Mucosa of descending colon (tissue), 3 donors: ENCODE measurements at regions not wholly inside any gene's neighbourhood (a gene's known extent, or its start where the extent isn't known, plus 50 kb on each side); places are given as distances from the start of the nearest gene placed in this dataset.
"Not testable (repeated sequence)": the region's sequence is repeated elsewhere in the genome, so short reads cannot be mapped to it uniquely, and the experiment has no call there.

Experiments
- ATAC-seq: fragments of 200-7000 bp; cut with Tn5 transposase; one replicate; pipeline ENCODE4 v1.9.1; 2020; ENCODE audit warnings: mild to moderate bottlenecking, moderate library complexity
- DNase-seq, 3 donors: peaks; one replicate each; pipeline ENCODE4 v3.0.0-alpha.2; 2020
- H3K36me3 ChIP-seq: fragments of 200-600 bp; one replicate; pipeline ENCODE4 v1.8.0; 2021; ENCODE audit warnings: low read depth, mild to moderate bottlenecking
- H3K4me1 ChIP-seq: fragments of 200-600 bp; one replicate; pipeline ENCODE4 v1.8.0; 2021; ENCODE audit warnings: low read depth, mild to moderate bottlenecking
- H3K4me3 ChIP-seq: fragments of 200-600 bp; one replicate; pipeline ENCODE4 v1.8.0; 2021; ENCODE audit warnings: mild to moderate bottlenecking
- H3K9me3 ChIP-seq: fragments of 200-600 bp; one replicate; pipeline ENCODE4 v1.8.0; 2021; ENCODE audit warnings: mild to moderate bottlenecking
- intact Hi-C, 2 donors: fragments of 100-400 bp; cut with DNase I in 1 of 2; cut with micrococcal nuclease in 1 of 2; formaldehyde crosslinking; loops; one replicate each; pipeline versions ENCODE4 v1.11.0 to v1.11.1; 2022; cut with DNase I, micrococcal nuclease
- TF ChIP-seq, protein P1 (sequence below): fragments of 200-600 bp; IDR thresholded peaks from one replicate; pipeline ENCODE4 v1.8.0; 2022; ENCODE audit warnings: antibody characterized with exemption, mild to moderate bottlenecking
- donor health status: DM: no; HTN: no; CAD: no; lungs with moderate emphysema.
- donor health status: DM: no; HTN: no; CAD: no.
- donor health status: DM: no; HTN: yes; CAD: no.

DNA sequence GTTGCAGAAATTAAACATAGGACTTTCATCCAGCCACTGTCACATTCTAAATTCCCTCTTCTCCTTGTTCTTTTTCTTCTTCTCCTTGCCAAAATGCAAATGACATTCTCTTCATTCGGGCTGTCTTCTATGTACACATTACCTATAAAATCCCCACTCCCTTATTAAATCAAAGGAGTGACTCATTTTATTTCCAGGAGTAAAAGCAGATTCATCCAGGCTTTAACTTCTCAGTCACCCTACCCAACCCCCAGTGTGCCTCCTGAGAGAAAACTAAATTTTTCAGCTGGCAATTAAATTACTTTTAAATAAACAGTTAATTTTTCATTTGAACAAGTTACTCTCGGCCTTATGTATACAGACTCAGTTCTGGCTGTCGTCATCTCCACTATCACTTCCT lies 223.9 kb upstream of the SHH start:
- TF ChIP-seq, protein P1, sequence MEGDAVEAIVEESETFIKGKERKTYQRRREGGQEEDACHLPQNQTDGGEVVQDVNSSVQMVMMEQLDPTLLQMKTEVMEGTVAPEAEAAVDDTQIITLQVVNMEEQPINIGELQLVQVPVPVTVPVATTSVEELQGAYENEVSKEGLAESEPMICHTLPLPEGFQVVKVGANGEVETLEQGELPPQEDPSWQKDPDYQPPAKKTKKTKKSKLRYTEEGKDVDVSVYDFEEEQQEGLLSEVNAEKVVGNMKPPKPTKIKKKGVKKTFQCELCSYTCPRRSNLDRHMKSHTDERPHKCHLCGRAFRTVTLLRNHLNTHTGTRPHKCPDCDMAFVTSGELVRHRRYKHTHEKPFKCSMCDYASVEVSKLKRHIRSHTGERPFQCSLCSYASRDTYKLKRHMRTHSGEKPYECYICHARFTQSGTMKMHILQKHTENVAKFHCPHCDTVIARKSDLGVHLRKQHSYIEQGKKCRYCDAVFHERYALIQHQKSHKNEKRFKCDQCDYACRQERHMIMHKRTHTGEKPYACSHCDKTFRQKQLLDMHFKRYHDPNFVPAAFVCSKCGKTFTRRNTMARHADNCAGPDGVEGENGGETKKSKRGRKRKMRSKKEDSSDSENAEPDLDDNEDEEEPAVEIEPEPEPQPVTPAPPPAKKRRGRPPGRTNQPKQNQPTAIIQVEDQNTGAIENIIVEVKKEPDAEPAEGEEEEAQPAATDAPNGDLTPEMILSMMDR: no peak
- ATAC-seq: no peak
- no peaks in the 10 kb centered on the region for H3K36me3 ChIP-seq

DNA sequence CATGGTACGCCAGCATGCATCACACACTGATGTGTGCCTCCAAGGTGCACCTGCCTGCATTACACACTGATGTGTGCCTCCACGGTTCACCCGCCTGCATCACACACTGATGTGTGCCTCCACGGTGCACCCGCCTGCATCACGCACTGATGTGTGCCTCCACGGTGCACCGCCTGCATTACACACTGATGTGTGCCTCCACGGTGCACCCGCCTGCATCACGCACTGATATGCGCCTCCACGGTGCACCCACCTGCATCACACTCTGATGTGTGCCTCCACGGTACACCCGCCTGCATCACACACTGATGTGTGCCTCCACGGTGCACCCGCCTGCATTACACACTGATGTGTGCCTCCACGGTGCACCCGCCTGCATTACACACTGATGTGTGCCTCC lies 223.1 kb upstream of the SHH start:
- ATAC-seq, DNase-seq: not testable (repeated sequence)

More for the DNA sequence above, 223.9 kb upstream of the SHH start:
- Histone ChIP-seq H3K9me3 (no peaks in the 10 kb centered on the region), H3K4me3 (no peak overlapping the region), H3K4me1 (no peaks in the 10 kb centered on the region)
- intact Hi-C loops: no loop called here
- no peak for DNase-seq

DNA sequence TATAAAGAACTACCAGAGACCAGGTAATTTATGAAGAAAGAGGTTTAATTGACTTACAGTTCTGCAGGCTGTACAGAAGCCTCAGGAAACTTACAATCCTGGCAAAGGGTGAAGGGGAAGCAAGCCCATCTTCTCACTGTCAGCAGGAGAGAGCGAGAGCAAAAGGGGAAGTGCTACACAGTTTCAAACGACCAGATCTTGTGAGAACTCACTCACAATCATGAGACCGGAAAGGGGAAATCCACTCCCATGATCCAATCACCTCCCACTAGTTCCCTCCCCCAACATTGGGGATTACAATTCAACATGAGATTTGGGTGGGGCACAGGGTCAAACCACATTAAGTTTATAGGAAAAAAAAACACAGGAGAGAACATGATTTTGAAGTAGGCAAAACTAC lies 222.1 kb upstream of the SHH start:
- no peak for ATAC-seq
- intact Hi-C loops: no loop called here
- DNase-seq: no peak
- TF ChIP-seq, protein P1: no peak
- no peak overlapping the region for H3K4me3 ChIP-seq
- no peaks in the 10 kb centered on the region for H3K4me1 ChIP-seq
- H3K36me3 ChIP-seq: no peaks in the 10 kb centered on the region
- H3K9me3 ChIP-seq: no peaks in the 10 kb centered on the region

More for the DNA sequence above, 223.1 kb upstream of the SHH start:
- H3K9me3 ChIP-seq, intact Hi-C loops, H3K4me1 ChIP-seq, H3K36me3 ChIP-seq, H3K4me3 ChIP-seq: not testable (repeated sequence)

DNA sequence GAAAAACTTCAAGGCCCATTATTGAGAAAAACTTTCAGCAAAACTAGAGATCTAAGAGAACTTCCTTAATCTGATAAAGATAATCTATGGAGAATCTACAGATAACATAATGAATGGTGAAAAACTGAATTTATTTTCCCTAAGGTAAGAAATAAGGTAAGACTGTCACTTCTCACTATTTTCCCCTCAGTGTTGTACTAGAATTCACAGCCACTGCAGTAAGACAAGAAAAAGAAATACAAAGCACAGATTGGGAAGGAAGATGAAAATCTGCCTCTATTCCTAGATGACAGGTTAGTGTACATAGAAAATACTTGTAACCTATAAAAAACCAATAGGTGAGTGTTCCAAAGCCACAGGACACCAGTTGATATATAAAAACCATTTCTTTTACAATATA lies 220.7 kb upstream of the SHH start:
- H3K9me3 ChIP-seq: no peaks in the 10 kb centered on the region
- intact Hi-C loops: no loop called here
- H3K4me3 ChIP-seq: no peak overlapping the region
- ATAC-seq (no peak), DNase-seq (no peak)
- H3K36me3 ChIP-seq: no peaks in the 10 kb centered on the region
- TF ChIP-seq, protein P1: no peak
- H3K4me1 ChIP-seq: no peaks in the 10 kb centered on the region

DNA sequence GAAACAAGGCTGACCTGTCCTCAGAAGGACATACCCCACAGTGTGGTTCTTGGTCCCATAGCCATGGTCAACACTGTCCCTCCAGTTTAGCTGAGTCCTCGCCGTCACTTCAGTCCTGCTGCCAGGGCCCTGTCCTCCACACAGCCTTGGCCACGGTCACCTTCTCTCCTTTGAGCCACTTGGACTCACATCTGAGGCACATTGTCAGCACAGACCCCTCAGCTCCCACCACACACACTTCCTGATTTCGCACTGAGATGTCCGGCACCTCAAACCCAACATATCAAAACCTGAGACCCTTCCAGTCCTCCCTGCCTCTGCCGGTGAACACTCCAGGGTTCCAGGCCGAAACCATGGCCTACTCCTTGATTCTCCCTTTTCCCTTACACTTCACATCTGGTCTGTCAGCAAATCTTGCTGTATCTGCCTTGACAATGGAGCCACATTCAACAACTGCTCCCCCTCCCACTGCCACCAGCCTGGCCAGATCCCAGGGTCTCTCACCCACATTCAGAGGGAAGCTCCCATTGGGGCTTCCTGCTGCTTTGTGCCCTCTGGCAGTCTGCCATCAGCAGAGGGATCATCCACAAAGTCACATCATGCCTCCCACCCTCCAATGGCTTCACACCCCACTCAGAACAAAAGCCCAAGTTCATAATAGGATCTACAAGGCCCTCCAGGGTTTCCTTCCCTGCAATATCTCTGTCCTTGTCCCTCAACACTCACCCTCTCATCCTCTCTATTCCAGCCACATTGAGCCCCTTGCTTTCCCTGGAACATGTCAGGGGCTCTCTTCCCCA lies 219.6 kb upstream of the SHH start:
- ATAC-seq: no peak
- Histone ChIP-seq H3K36me3 (no peaks in the 10 kb centered on the region), H3K4me3 (no peak overlapping the region), H3K4me1 (no peaks in the 10 kb centered on the region), H3K9me3 (no peaks in the 10 kb centered on the region)
- DNase-seq: no peak
- intact Hi-C loops: no loop called here
- TF ChIP-seq, protein P1: no peak

DNA sequence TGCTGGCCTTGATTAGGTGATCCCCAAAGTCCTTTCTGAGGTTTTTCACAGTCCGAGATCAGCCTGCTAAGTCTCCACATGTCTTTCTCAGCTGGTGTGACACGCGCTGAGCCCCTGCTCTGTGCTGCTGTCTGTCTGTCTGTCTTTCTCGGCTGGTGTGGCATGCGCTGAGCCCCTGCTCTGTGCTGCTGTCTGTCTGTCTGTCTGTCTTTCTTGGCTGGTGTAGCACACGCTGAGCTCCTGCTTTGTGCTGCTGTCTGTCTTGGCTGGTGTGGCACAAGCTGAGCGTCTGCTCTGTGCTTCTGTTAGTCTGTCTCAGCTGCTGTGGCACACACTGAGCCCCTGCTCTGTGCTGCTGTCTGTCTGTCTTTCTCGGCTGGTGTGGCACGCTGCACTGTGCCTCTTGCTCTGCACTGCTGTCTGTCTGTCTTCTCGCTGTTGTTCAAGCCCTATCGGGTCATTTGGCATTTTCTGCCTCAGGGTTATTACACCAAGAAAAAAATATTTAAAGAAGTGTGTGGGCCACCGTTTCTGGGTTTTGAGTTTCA lies 217.3 kb upstream of the SHH start:
- Histone ChIP-seq H3K4me1 (no peaks in the 10 kb centered on the region), H3K4me3 (no peak overlapping the region), H3K36me3 (no peaks in the 10 kb centered on the region), H3K9me3 (no peaks in the 10 kb centered on the region)
- intact Hi-C loops: no loop called here
- TF ChIP-seq, protein P1: no peak
- DNase-seq (no peak), ATAC-seq (no peak)
